GM19438 (cell line): ENCODE measurements at regions not wholly inside any gene's neighbourhood (a gene's known extent, or its start where the extent isn't known, plus 50 kb on each side); places are given as distances from the start of the nearest gene placed in this dataset.
"Not testable (repeated sequence)": the region's sequence is repeated elsewhere in the genome, so short reads cannot be mapped to it uniquely, and the experiment has no call there.

ENCODE experiments used
- ATAC-seq: cut with Tn5 transposase; IDR thresholded peaks from one replicate; pipeline ENCODE4 v1.9.1; 2021; ENCODE audit warnings: low read depth; ENCODE audit not compliant: unreplicated experiment

GRCh38 chr4:25981749-25982148 lies 67.7 kb downstream of the SMIM20 start:
- ATAC-seq = no peak

GRCh38 chr4:25982962-25983361 lies 68.9 kb downstream of the SMIM20 start:
- no peak for ATAC-seq

GRCh38 chr4:25984266-25984665 lies 70.2 kb downstream of the SMIM20 start:
- ATAC-seq = no peak

- ATAC-seq = no peak
These were observed 70.8 kb downstream of the SMIM20 start for GRCh38 chr4:25984796-25985195.

- ATAC-seq = no peak
These were observed 72.8 kb downstream of the SMIM20 start for GRCh38 chr4:25986807-25987206.

- ATAC-seq = no peak
These were observed 77.3 kb downstream of the SMIM20 start for GRCh38 chr4:25991340-25991739.

- no peak for ATAC-seq
These were observed 79.6 kb downstream of the SMIM20 start for GRCh38 chr4:25993395-25994185.

GRCh38 chr4:25994577-25994976 lies 80.6 kb downstream of the SMIM20 start:
- not testable (repeated sequence) for ATAC-seq

GRCh38 chr4:26000274-26000950 lies 86.4 kb downstream of the SMIM20 start:
- no peak for ATAC-seq

- ATAC-seq = no peak
These were observed 87.4 kb downstream of the SMIM20 start for GRCh38 chr4:26001413-26001812.

- ATAC-seq = no peak
These were observed 87.8 kb downstream of the SMIM20 start for GRCh38 chr4:26001816-26002215.

GRCh38 chr4:26003056-26003455 lies 89.0 kb downstream of the SMIM20 start:
- ATAC-seq = no peak

- no peak for ATAC-seq
These were observed 90.3 kb downstream of the SMIM20 start for GRCh38 chr4:26004290-26004689.

- no peak for ATAC-seq
These were observed 91.7 kb downstream of the SMIM20 start for GRCh38 chr4:26005764-26006163.

- no peak for ATAC-seq
These were observed 94.7 kb downstream of the SMIM20 start for GRCh38 chr4:26008737-26009136.

- ATAC-seq = no peak
These were observed 95.5 kb downstream of the SMIM20 start for GRCh38 chr4:26009502-26009901.

- ATAC-seq = no peak
These were observed 96.3 kb downstream of the SMIM20 start for GRCh38 chr4:26010304-26010703.

- no peak for ATAC-seq
These were observed 99.6 kb downstream of the SMIM20 start for GRCh38 chr4:26013629-26014028.

- ATAC-seq = no peak
These were observed 101.2 kb downstream of the SMIM20 start for GRCh38 chr4:26015133-26015651.

GRCh38 chr4:26015906-26016305 lies 101.9 kb downstream of the SMIM20 start:
- no peak for ATAC-seq

GRCh38 chr4:26017531-26017930 lies 103.5 kb downstream of the SMIM20 start:
- ATAC-seq = no peak
